PC-9 (cell line): ENCODE measurements at regions not wholly inside any gene's neighbourhood (a gene's known extent, or its start where the extent isn't known, plus 50 kb on each side); places are given as distances from the start of the nearest gene placed in this dataset.

Experiments
- CTCF ChIP-seq: fragments of 200-600 bp; sonication (generic); conservative IDR thresholded peaks from 2 replicates; pipeline ENCODE4 v1.6.1; 2017; ENCODE audit warnings: mixed run types, antibody characterized with exemption, mild to moderate bottlenecking, moderate library complexity
- EZH2 ChIP-seq: fragments of 200-600 bp; sonication (generic); IDR thresholded peaks from 2 replicates; pipeline ENCODE4 v1.8.0; 2017; ENCODE audit warnings: antibody characterized with exemption, low read depth

- TF ChIP-seq CTCF (no peak), EZH2 (no peak)
Measured at GRCh38 chr12:76939701-76940100, 60.9 kb upstream of the CSRP2 start.
